HG03354 (cell line): ENCODE measurements at regions not wholly inside any gene's neighbourhood (a gene's known extent, or its start where the extent isn't known, plus 50 kb on each side); places are given as distances from the start of the nearest gene placed in this dataset.

Source experiments
- ATAC-seq: cut with Tn5 transposase; IDR thresholded peaks from one replicate; pipeline ENCODE4 v1.9.1; 2021; ENCODE audit warnings: mild to moderate bottlenecking; ENCODE audit not compliant: unreplicated experiment, poor library complexity, severe bottlenecking

GRCh38 chr1:69363236-69363635, 204.5 kb upstream of the LRRC7 start:
- no peak for ATAC-seq

- ATAC-seq: no peak
These were observed 194.2 kb upstream of the LRRC7 start for GRCh38 chr1:69373520-69373919.

GRCh38 chr1:69376408-69376807, 191.3 kb upstream of the LRRC7 start:
- no peak for ATAC-seq

- ATAC-seq: no peak
These were observed 190.2 kb upstream of the LRRC7 start for GRCh38 chr1:69377507-69377906.

GRCh38 chr1:69388044-69388443, 179.7 kb upstream of the LRRC7 start:
- no peak for ATAC-seq

- ATAC-seq: no peak
These were observed 167.6 kb upstream of the LRRC7 start for GRCh38 chr1:69400128-69400527.

GRCh38 chr1:69401879-69402278, 165.8 kb upstream of the LRRC7 start:
- ATAC-seq: no peak

GRCh38 chr1:69403756-69404320, 163.9 kb upstream of the LRRC7 start:
- ATAC-seq: no peak

- ATAC-seq: no peak
These were observed 163.2 kb upstream of the LRRC7 start for GRCh38 chr1:69404486-69404885.

GRCh38 chr1:69406244-69406643, 161.5 kb upstream of the LRRC7 start:
- no peak for ATAC-seq

- no peak for ATAC-seq
These were observed 157.8 kb upstream of the LRRC7 start for GRCh38 chr1:69409731-69410456.

- no peak for ATAC-seq
These were observed 157.3 kb upstream of the LRRC7 start for GRCh38 chr1:69410457-69410850.

GRCh38 chr1:69410893-69411292, 156.8 kb upstream of the LRRC7 start:
- ATAC-seq: no peak

- no peak for ATAC-seq
These were observed 156.1 kb upstream of the LRRC7 start for GRCh38 chr1:69411617-69412016.

GRCh38 chr1:69413129-69413528, 154.6 kb upstream of the LRRC7 start:
- no peak for ATAC-seq

- no peak for ATAC-seq
These were observed 153.1 kb upstream of the LRRC7 start for GRCh38 chr1:69414574-69414973.

GRCh38 chr1:69421286-69421685, 146.4 kb upstream of the LRRC7 start:
- ATAC-seq: no peak

- no peak for ATAC-seq
These were observed 141.9 kb upstream of the LRRC7 start for GRCh38 chr1:69425871-69426270.

- no peak for ATAC-seq
These were observed 141.3 kb upstream of the LRRC7 start for GRCh38 chr1:69426401-69426800.

- no peak for ATAC-seq
These were observed 134.6 kb upstream of the LRRC7 start for GRCh38 chr1:69433073-69433472.

GRCh38 chr1:69436151-69436550, 131.6 kb upstream of the LRRC7 start:
- no peak for ATAC-seq
